ENCODE measurements at regions not wholly inside any gene's neighbourhood (a gene's known extent, or its start where the extent isn't known, plus 50 kb on each side); places are given as distances from the start of the nearest gene placed in this dataset.

GRCh38 chr22:47422736-47423135 is 660.3 kb downstream of the TBC1D22A start:
- H3K36me3 ChIP-seq, result no peaks in the 10 kb centered on the region

GRCh38 chr22:47421846-47422245 is 659.4 kb downstream of the TBC1D22A start:
- Histone ChIP-seq H3K4me3 (no peak overlapping the region), H3K27ac (no peak overlapping the region), H3K4me1 (ENCODE audit: low read depth) (no peaks in the 10 kb centered on the region), H3K9me3 (ENCODE audit: low read depth) (no peaks in the 10 kb centered on the region), H3K36me3 (no peaks in the 10 kb centered on the region), H3K27me3 (no peaks in the 10 kb centered on the region)
- no peak for DNase-seq (ENCODE audit: low read depth in 1 of 2, low spot score in 1 of 2)
- no peak for TF ChIP-seq CTCF (IDR thresholded peaks at IDR 0.05; ENCODE audit: low read depth, low read length)

More at GRCh38 chr22:47422736-47423135, 660.3 kb downstream of the TBC1D22A start:
- Histone ChIP-seq H3K9me3 (ENCODE audit: low read depth) (no peaks in the 10 kb centered on the region), H3K4me1 (ENCODE audit: low read depth) (no peaks in the 10 kb centered on the region), H3K27ac (no peak overlapping the region), H3K27me3 (no peaks in the 10 kb centered on the region), H3K4me3 (no peak overlapping the region)
- no peak for DNase-seq (ENCODE audit: low read depth in 1 of 2, low spot score in 1 of 2)
- TF ChIP-seq CTCF (IDR thresholded peaks at IDR 0.05; ENCODE audit: low read depth, low read length), result no peak

- no peak for TF ChIP-seq CTCF (IDR thresholded peaks at IDR 0.05; ENCODE audit: low read depth, low read length)
- no peak for DNase-seq (ENCODE audit: low read depth in 1 of 2, low spot score in 1 of 2)
- no peaks in the 10 kb centered on the region for H3K9me3 ChIP-seq (ENCODE audit: low read depth)
These were observed 657.8 kb downstream of the TBC1D22A start for GRCh38 chr22:47420211-47420610.

GRCh38 chr22:47419239-47419638 is 656.8 kb downstream of the TBC1D22A start:
- no peaks in the 10 kb centered on the region for H3K4me1 ChIP-seq (ENCODE audit: low read depth)
- no peak for DNase-seq (ENCODE audit: low read depth in 1 of 2, low spot score in 1 of 2)
- H3K27ac ChIP-seq, result no peak overlapping the region
- H3K27me3 ChIP-seq, result no peaks in the 10 kb centered on the region
- TF ChIP-seq CTCF (IDR thresholded peaks at IDR 0.05; ENCODE audit: low read depth, low read length), result no peak
- H3K9me3 ChIP-seq (ENCODE audit: low read depth), result no peaks in the 10 kb centered on the region
- H3K4me3 ChIP-seq, result no peak overlapping the region
- H3K36me3 ChIP-seq, result no peaks in the 10 kb centered on the region

More at GRCh38 chr22:47420211-47420610, 657.8 kb downstream of the TBC1D22A start:
- no peaks in the 10 kb centered on the region for H3K36me3 ChIP-seq
- no peak overlapping the region for H3K27ac ChIP-seq
- H3K4me1 ChIP-seq (ENCODE audit: low read depth), result no peaks in the 10 kb centered on the region
- no peaks in the 10 kb centered on the region for H3K27me3 ChIP-seq
- no peak overlapping the region for H3K4me3 ChIP-seq

GRCh38 chr22:47417699-47418098 is 655.2 kb downstream of the TBC1D22A start:
- H3K36me3 ChIP-seq, result no peaks in the 10 kb centered on the region
- no peaks in the 10 kb centered on the region for H3K27me3 ChIP-seq
- H3K4me3 ChIP-seq, result no peak overlapping the region
- no peak for DNase-seq (ENCODE audit: low read depth in 1 of 2, low spot score in 1 of 2)
- no peaks in the 10 kb centered on the region for H3K4me1 ChIP-seq (ENCODE audit: low read depth)
- no peaks in the 10 kb centered on the region for H3K9me3 ChIP-seq (ENCODE audit: low read depth)
- H3K27ac ChIP-seq, result no peak overlapping the region
- TF ChIP-seq CTCF (IDR thresholded peaks at IDR 0.05; ENCODE audit: low read depth, low read length), result no peak

- no peak for TF ChIP-seq CTCF (IDR thresholded peaks at IDR 0.05; ENCODE audit: low read depth, low read length)
- no peak overlapping the region for H3K27ac ChIP-seq
- H3K36me3 ChIP-seq, result no peaks in the 10 kb centered on the region
- H3K9me3 ChIP-seq (ENCODE audit: low read depth), result no peaks in the 10 kb centered on the region
- no peaks in the 10 kb centered on the region for H3K27me3 ChIP-seq
- H3K4me1 ChIP-seq (ENCODE audit: low read depth), result no peaks in the 10 kb centered on the region
- DNase-seq (ENCODE audit: low read depth in 1 of 2, low spot score in 1 of 2), result no peak
- H3K4me3 ChIP-seq, result no peak overlapping the region
These were observed 648.6 kb downstream of the TBC1D22A start for GRCh38 chr22:47411006-47411405.
